GM12878 (cell line): ENCODE measurements at regions not wholly inside any gene's neighbourhood (a gene's known extent, or its start where the extent isn't known, plus 50 kb on each side); places are given as distances from the start of the nearest gene placed in this dataset.

ENCODE experiments used
- ATAC-seq: fragments of 200-7000 bp; cut with Tn5 transposase; 3 replicates; pipeline ENCODE4 v1.9.1; 2020; ENCODE audit warnings: mild to moderate bottlenecking, moderate library complexity
- BruUV-seq: library from RNA; stranded (reverse); fragments of 400-500 nt; replicated peaks from 2 replicates; lab custom pipeline; 2021; lab: Mats Ljungman, UMichigan
- CTCF ChIA-PET: fragments of 300-600 bp; sonication (Branson Sonifier 250); formaldehyde crosslinking; extraction: SDS; loops from one replicate; lab custom pipeline; 2021; ENCODE audit warnings: inconsistent platforms; lab: Yijun Ruan, JAX
- POLR2A ChIA-PET: fragments of 350-600 bp; formaldehyde crosslinking; extraction: SDS; loops from one replicate; lab custom pipeline; 2021; ENCODE audit warnings: inconsistent platforms; lab: Charles Lee
- RAD21 ChIA-PET: fragments of 300-600 bp; sonication (Branson Sonifier 250); formaldehyde crosslinking; loops from one replicate; lab custom pipeline; 2023; ENCODE audit warnings: antibody characterized with exemption; ENCODE audit not compliant: unreplicated experiment; lab: Charles Lee
- SMC1A ChIA-PET: fragments of 300-600 bp; sonication (Branson Sonifier 250); formaldehyde crosslinking; loops from one replicate; lab custom pipeline; 2023; ENCODE audit not compliant: unreplicated experiment, uncharacterized antibody; lab: Charles Lee
- DNase-seq: peaks from one replicate; pipeline ENCODE4 v3.0.0-alpha.2; 2011; ENCODE audit warnings: low read depth, low spot score
- FAIRE-seq: peaks from 3 replicates; lab custom pipeline; 2011; peaks lifted over from hg19 to GRCh38; lab: Jason Lieb, UNC
- H2AFZ ChIP-seq: 2 replicates; pipeline ENCODE4 v1.6.0; 2011; ENCODE audit warnings: low read depth, low read length, control low read depth; ENCODE audit not compliant: control insufficient read depth
- H3K27ac ChIP-seq: 2 replicates; pipeline ENCODE4 v1.5.1; 2011; ENCODE audit warnings: control low read depth; ENCODE audit not compliant: control insufficient read depth, insufficient read depth
- H3K27me3 ChIP-seq, 2 experiments: replicated peaks in 1 of 2; 2 replicates each; pipeline versions ENCODE4 v1.6.0 to v1.6.1; 2011; ENCODE audit warnings: low read length in 1 of 2; ENCODE audit not compliant: control insufficient read depth in 2 of 2, insufficient read depth in 2 of 2
- H3K36me3 ChIP-seq, 2 experiments: 2 replicates each; pipeline ENCODE4 v1.5.1; 2011; ENCODE audit warnings: low read length in 1 of 2; ENCODE audit not compliant: control insufficient read depth in 2 of 2, insufficient read depth in 2 of 2
- H3K4me1 ChIP-seq: 2 replicates; pipeline ENCODE4 v1.6.1; 2011; ENCODE audit warnings: mild to moderate bottlenecking, low read length, moderate library complexity, mixed read lengths; ENCODE audit not compliant: control insufficient read depth, insufficient read depth
- H3K4me2 ChIP-seq: 2 replicates; pipeline ENCODE4 v1.6.0; 2011; ENCODE audit warnings: control low read depth; ENCODE audit not compliant: control insufficient read depth, insufficient read depth
- H3K4me3 ChIP-seq: fragments of 200-600 bp; sonication (generic); 2 replicates; pipeline ENCODE4 v1.5.1; 2016
- H3K79me2 ChIP-seq: 2 replicates; pipeline ENCODE4 v1.6.0; 2011; ENCODE audit warnings: low read length; ENCODE audit not compliant: control insufficient read depth, insufficient read depth
- H3K9ac ChIP-seq: 2 replicates; pipeline ENCODE4 v1.8.0; 2011; ENCODE audit warnings: low read length, control low read depth, mixed read lengths; ENCODE audit not compliant: control insufficient read depth, insufficient read depth
- H3K9me3 ChIP-seq: replicated peaks from 3 replicates; pipeline ENCODE4 v1.5.1; 2011; ENCODE audit warnings: mild to moderate bottlenecking, low read length; ENCODE audit not compliant: control insufficient read depth, insufficient read depth
- H4K20me1 ChIP-seq: 2 replicates; pipeline ENCODE4 v1.6.0; 2011; ENCODE audit not compliant: control insufficient read depth, insufficient read depth
- NFYA ChIP-seq: IDR thresholded peaks from 2 replicates; pipeline ENCODE4 v1.6.1; 2011; ENCODE audit warnings: low read depth, mild to moderate bottlenecking, low read length, improper control_type of control experiment, borderline replicate concordance
- SMAD5 ChIP-seq: IDR thresholded peaks from 2 replicates; pipeline ENCODE4 v1.6.1; 2016; ENCODE audit warnings: antibody characterized with exemption, low read depth
- ZBTB11 ChIP-seq: fragments of 450-650 bp; formaldehyde crosslinking; IDR thresholded peaks from 2 replicates; pipeline ENCODE4 v1.5.0; 2022; ENCODE audit warnings: mild to moderate bottlenecking, missing genetic modification characterization
- WGBS: methylation state at CpG from one replicate; pipeline ENCODE4 v1.1.6; 2016; ENCODE audit warnings: low lambda C conversion rate; ENCODE audit not compliant: insufficient replicate concordance, insufficient coverage; ENCODE audit errors: missing lambda C conversion rate; 5-methylcytosine and 5-hydroxymethylcytosine counted together
- in situ Hi-C: fragments of 300-500 bp; cut with MboI; formaldehyde crosslinking; loops from 9 replicates; pipeline ENCODE4 v1.14.3; 2018; ENCODE audit warnings: mixed read lengths
- intact Hi-C: fragments of 100-400 bp; cut with micrococcal nuclease; formaldehyde crosslinking; loops from one replicate; pipeline ENCODE4 v1.14.2; 2022; ENCODE audit not compliant: unreplicated experiment
- TF ChIP-seq, protein P1 (sequence below): fragments of 450-650 bp; IDR thresholded peaks from 2 replicates; pipeline ENCODE4 v1.6.1; 2017; ENCODE audit warnings: mild to moderate bottlenecking, moderate library complexity

GRCh38 chr3:45332493-45332892 is 55.9 kb upstream of the LARS2 start:
- FAIRE-seq (no peak), DNase-seq (no peak), ATAC-seq (no peak)
- H3K27ac ChIP-seq: no peak overlapping the region
- H3K4me2 ChIP-seq: no peak overlapping the region
- no peaks in the 10 kb centered on the region for H3K79me2 ChIP-seq
- intact Hi-C loops: no loop called here
- in situ Hi-C loops: no loop called here
- peaks cover 0 to 2% of the 10 kb centered on the region in 2 experiments; a peak in 3 of 4 replicates for H3K27me3 ChIP-seq
- TF ChIP-seq SMAD5: no peak
- TF ChIP-seq NFYA: no peak
- TF ChIP-seq, protein P1, sequence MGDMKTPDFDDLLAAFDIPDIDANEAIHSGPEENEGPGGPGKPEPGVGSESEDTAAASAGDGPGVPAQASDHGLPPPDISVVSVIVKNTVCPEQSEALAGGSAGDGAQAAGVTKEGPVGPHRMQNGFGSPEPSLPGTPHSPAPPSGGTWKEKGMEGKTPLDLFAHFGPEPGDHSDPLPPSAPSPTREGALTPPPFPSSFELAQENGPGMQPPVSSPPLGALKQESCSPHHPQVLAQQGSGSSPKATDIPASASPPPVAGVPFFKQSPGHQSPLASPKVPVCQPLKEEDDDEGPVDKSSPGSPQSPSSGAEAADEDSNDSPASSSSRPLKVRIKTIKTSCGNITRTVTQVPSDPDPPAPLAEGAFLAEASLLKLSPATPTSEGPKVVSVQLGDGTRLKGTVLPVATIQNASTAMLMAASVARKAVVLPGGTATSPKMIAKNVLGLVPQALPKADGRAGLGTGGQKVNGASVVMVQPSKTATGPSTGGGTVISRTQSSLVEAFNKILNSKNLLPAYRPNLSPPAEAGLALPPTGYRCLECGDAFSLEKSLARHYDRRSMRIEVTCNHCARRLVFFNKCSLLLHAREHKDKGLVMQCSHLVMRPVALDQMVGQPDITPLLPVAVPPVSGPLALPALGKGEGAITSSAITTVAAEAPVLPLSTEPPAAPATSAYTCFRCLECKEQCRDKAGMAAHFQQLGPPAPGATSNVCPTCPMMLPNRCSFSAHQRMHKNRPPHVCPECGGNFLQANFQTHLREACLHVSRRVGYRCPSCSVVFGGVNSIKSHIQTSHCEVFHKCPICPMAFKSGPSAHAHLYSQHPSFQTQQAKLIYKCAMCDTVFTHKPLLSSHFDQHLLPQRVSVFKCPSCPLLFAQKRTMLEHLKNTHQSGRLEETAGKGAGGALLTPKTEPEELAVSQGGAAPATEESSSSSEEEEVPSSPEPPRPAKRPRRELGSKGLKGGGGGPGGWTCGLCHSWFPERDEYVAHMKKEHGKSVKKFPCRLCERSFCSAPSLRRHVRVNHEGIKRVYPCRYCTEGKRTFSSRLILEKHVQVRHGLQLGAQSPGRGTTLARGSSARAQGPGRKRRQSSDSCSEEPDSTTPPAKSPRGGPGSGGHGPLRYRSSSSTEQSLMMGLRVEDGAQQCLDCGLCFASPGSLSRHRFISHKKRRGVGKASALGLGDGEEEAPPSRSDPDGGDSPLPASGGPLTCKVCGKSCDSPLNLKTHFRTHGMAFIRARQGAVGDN: no peak
- TF ChIP-seq ZBTB11 (CRISPR knock-in tag): no peak
- H3K9ac ChIP-seq: no peak overlapping the region
- ChIA-PET SMC1A (interaction anchor here (0.6 to 2.1 kb wide), 5 partner anchors 15 to 465 kb away, joined by 3 to 7 read pairs (median 3); no protein-coding TSS in a partner anchor), POLR2A (no interaction called here), RAD21 (no interaction called here), CTCF (interaction anchor here (2.0 to 2.9 kb wide), 2 partner anchors 291 to 294 kb away, joined by 8 to 11 read pairs; no protein-coding TSS in a partner anchor)
- H3K9me3 ChIP-seq: no peaks in the 10 kb centered on the region
- no peaks in the 10 kb centered on the region for H3K4me1 ChIP-seq
- H3K4me3 ChIP-seq: no peak overlapping the region
- no TSS peak for BruUV-seq
- no peak overlapping the region for H2AFZ ChIP-seq
- H3K36me3 ChIP-seq: no peaks in the 10 kb centered on the region
- no peaks in the 10 kb centered on the region for H4K20me1 ChIP-seq
- WGBS: 63% methylated on average over 6 of the region's 6 CpGs
